ENCODE measurements at regions not wholly inside any gene's neighbourhood (a gene's known extent, or its start where the extent isn't known, plus 50 kb on each side); places are given as distances from the start of the nearest gene placed in this dataset.

- no TSS peak for BruUV-seq (replicated peaks)
- Histone ChIP-seq H3K4me1 (replicated peaks in 1 of 2; ENCODE audit: control insufficient read depth in 2 of 2, insufficient read depth in 2 of 2, low read length in 2 of 2) (no peaks in the 10 kb centered on the region; a peak in 2 of 5 replicates), H3K79me2 (ENCODE audit: control insufficient read depth, insufficient read depth, low read length) (peaks cover 6% of the 10 kb centered on the region; the same call in 1 of the 3 replicates), H3K9me3 (replicated peaks; ENCODE audit: control insufficient read depth, insufficient read depth, low read depth, low read length) (no peaks in the 10 kb centered on the region), H3K9ac (ENCODE audit: insufficient read depth in 1 of 2, low read depth in 2 of 2, low read length in 2 of 2) (no peak overlapping the region), H3K36me3 (ENCODE audit: control insufficient read depth, insufficient read depth, low read length) (no peaks in the 10 kb centered on the region), H4K20me1 (replicated peaks; ENCODE audit: control insufficient read depth, insufficient read depth, low read length) (no peaks in the 10 kb centered on the region), H3K9me1 (ENCODE audit: control insufficient read depth, insufficient read depth, low read length) (no peaks in the 10 kb centered on the region), H3K27me3 (ENCODE audit: control insufficient read depth in 2 of 2, insufficient read depth in 2 of 2, low read length in 2 of 2) (no peaks in the 10 kb centered on the region), H3K4me3 (no peak overlapping the region), H3K27ac (ENCODE audit: extremely low read depth, low read depth, low read length) (no peak overlapping the region), H2AFZ (ENCODE audit: low read depth, low read length) (no peak overlapping the region), H3K4me2 (ENCODE audit: insufficient read depth, low read length) (no peak overlapping the region)
- no peak for TF ChIP-seq TCF7L2 (IDR thresholded peaks at IDR 0.05; ENCODE audit: low read depth, low read length)
- no peak for TF ChIP-seq FUS (optimal IDR thresholded peaks at IDR 0.05; ENCODE audit: low read depth, low read length)
- TF ChIP-seq SAFB2 (IDR thresholded peaks at IDR 0.05; ENCODE audit: borderline replicate concordance, low read depth, low read length, severe bottlenecking) = no peak
- TF ChIP-seq DIDO1 (tag; IDR thresholded peaks at IDR 0.05; ENCODE audit: low read depth) = no peak
- no peak for TF ChIP-seq NCOA6 (IDR thresholded peaks at IDR 0.05)
- CTCF ChIA-PET (ENCODE audit: low intra/inter-chr PET ratio) = interaction anchor here (0.6 kb wide), 1 partner anchor 37 kb away, joined by 7 read pairs; no protein-coding TSS in a partner anchor
- POLR2A ChIA-PET = no interaction called here
- in situ Hi-C loops (cut with MboI) = no loop called here
- WGBS (ENCODE audit: insufficient coverage, low coverage, missing lambda C conversion rate) = 77% methylated on average over 3 of the region's 3 CpGs
- no peak for DNase-seq (ENCODE audit: extremely low read depth in 1 of 4, low spot score in 3 of 4)
- FAIRE-seq = no peak
- ATAC-seq = no peak
- intact Hi-C loops (cut with micrococcal nuclease) = no loop called here
These were observed 424.1 kb downstream of the PCNX1 start for GRCh38 chr14:71331403-71331802.

GRCh38 chr14:71332476-71332875, 425.2 kb downstream of the PCNX1 start:
- Histone ChIP-seq H3K79me2 (ENCODE audit: control insufficient read depth, insufficient read depth, low read length) (peaks cover 6% of the 10 kb centered on the region; the same call in 1 of the 3 replicates), H3K36me3 (ENCODE audit: control insufficient read depth, insufficient read depth, low read length) (no peaks in the 10 kb centered on the region), H3K9me3 (replicated peaks; ENCODE audit: control insufficient read depth, insufficient read depth, low read depth, low read length) (no peaks in the 10 kb centered on the region), H3K27me3 (ENCODE audit: control insufficient read depth in 2 of 2, insufficient read depth in 2 of 2, low read length in 2 of 2) (no peaks in the 10 kb centered on the region), H3K27ac (ENCODE audit: extremely low read depth, low read depth, low read length) (no peak overlapping the region), H3K9ac (ENCODE audit: insufficient read depth in 1 of 2, low read depth in 2 of 2, low read length in 2 of 2) (no peak overlapping the region), H2AFZ (ENCODE audit: low read depth, low read length) (no peak overlapping the region), H3K4me2 (ENCODE audit: insufficient read depth, low read length) (no peak overlapping the region), H3K9me1 (ENCODE audit: control insufficient read depth, insufficient read depth, low read length) (no peaks in the 10 kb centered on the region), H4K20me1 (replicated peaks; ENCODE audit: control insufficient read depth, insufficient read depth, low read length) (no peaks in the 10 kb centered on the region), H3K4me1 (replicated peaks in 1 of 2; ENCODE audit: control insufficient read depth in 2 of 2, insufficient read depth in 2 of 2, low read length in 2 of 2) (no peaks in the 10 kb centered on the region; a peak in 2 of 5 replicates), H3K4me3 (no peak overlapping the region)
- no peak for ATAC-seq
- CTCF ChIA-PET (ENCODE audit: low intra/inter-chr PET ratio) = no interaction called here
- intact Hi-C loops (cut with micrococcal nuclease) (no loop called here), in situ Hi-C loops (cut with MboI) (no loop called here)
- FAIRE-seq = no peak
- DNase-seq (ENCODE audit: extremely low read depth in 1 of 4, low spot score in 3 of 4) = no peak
- TF ChIP-seq JUN (IDR thresholded peaks at IDR 0.05; ENCODE audit: borderline replicate concordance, low read depth, low read length) = no peak
- TF ChIP-seq JUN (CRISPR knock-in tag; IDR thresholded peaks at IDR 0.05; ENCODE audit: borderline replicate concordance) = no peak
- no peak for TF ChIP-seq POLR2G (IDR thresholded peaks at IDR 0.05; ENCODE audit: low read depth, low read length)
- no peak for TF ChIP-seq PRPF4 (IDR thresholded peaks at IDR 0.05; ENCODE audit: insufficient read depth, low read depth, low read length, poor library complexity, severe bottlenecking)
- no peak for TF ChIP-seq ZNF76 (CRISPR knock-in tag; IDR thresholded peaks at IDR 0.05; ENCODE audit: borderline replicate concordance)
- no TSS peak for BruUV-seq (replicated peaks)
- POLR2A ChIA-PET = no interaction called here

Data from K562 (cell line).